ENCODE measurements at regions not wholly inside any gene's neighbourhood (a gene's known extent, or its start where the extent isn't known, plus 50 kb on each side); places are given as distances from the start of the nearest gene placed in this dataset.

DNA sequence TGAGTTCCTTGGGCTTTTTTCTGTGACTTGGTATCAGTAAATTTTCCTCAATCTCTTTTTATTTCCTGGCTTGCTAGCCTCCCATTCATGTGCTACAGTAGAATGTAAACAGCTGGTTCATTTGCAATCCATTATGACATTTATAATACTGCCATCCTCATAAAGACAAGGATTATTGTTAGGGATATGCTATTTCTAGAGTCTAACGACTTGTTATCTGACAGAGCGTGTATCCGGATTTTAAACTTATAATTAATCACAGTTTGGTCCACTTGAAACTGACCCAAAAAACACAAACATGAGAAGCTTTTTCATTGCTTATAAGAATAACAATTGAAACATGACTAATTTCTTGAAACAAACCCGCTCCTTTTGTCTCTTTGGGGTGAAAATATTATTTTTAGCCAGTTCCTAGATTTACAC, 585.8 kb downstream of the TLE4 start:
- DNase-seq (ENCODE audit: extremely low spot score in 2 of 2) = no peak
- Histone ChIP-seq H3K36me3 (no peaks in the 10 kb centered on the region), H3K27ac (no peak overlapping the region), H3K4me3 (no peak overlapping the region), H3K27me3 (no peaks in the 10 kb centered on the region), H3K4me1 (peaks cover 21% of the 10 kb centered on the region), H3K9me3 (no peaks in the 10 kb centered on the region)
- TF ChIP-seq POLR2A (IDR thresholded peaks at IDR 0.05) = no peak
- TF ChIP-seq, protein P1, sequence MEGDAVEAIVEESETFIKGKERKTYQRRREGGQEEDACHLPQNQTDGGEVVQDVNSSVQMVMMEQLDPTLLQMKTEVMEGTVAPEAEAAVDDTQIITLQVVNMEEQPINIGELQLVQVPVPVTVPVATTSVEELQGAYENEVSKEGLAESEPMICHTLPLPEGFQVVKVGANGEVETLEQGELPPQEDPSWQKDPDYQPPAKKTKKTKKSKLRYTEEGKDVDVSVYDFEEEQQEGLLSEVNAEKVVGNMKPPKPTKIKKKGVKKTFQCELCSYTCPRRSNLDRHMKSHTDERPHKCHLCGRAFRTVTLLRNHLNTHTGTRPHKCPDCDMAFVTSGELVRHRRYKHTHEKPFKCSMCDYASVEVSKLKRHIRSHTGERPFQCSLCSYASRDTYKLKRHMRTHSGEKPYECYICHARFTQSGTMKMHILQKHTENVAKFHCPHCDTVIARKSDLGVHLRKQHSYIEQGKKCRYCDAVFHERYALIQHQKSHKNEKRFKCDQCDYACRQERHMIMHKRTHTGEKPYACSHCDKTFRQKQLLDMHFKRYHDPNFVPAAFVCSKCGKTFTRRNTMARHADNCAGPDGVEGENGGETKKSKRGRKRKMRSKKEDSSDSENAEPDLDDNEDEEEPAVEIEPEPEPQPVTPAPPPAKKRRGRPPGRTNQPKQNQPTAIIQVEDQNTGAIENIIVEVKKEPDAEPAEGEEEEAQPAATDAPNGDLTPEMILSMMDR (IDR thresholded peaks at IDR 0.05) = no peak
- TF ChIP-seq POLR2AphosphoS5 (IDR thresholded peaks at IDR 0.05; ENCODE audit: insufficient read depth in 1 of 2, low read depth in 1 of 2) = no peak
- intact Hi-C loops (cut with DNase I) = no loop called here

DNA sequence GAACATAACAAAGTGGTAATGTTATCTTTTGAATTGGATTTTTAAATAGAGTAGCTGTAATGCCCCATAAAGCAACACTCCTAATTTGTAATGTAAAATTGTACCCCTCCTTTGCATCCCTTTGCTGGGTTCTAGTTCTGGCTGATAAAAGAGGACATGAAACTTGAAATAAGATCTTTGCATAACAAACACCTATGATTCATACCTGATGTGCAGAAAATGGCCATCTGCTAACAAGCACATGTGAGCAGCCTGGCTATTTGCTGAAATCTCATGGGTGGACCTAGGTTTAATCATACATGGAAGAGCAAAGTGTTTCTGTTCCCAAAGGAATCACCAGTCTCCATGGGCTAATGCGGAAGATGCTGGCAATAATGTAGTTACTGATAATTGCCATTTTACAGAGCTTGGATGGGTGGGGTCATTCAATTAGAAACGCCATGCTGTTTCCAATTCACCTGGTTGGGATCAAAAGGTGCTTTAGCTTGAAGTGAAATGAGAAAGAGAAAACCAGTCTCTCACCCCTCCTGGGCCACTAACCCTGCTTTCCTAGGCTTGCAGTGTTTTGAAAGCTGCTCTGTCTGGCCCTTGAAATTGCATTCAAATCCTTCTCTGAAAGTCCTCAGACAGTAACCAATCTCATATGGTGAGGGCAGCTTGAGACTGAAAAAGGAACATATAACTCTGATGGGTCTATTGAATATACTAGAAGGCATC, 585.1 kb downstream of the TLE4 start:
- intact Hi-C loops (cut with DNase I) = no loop called here

DNA sequence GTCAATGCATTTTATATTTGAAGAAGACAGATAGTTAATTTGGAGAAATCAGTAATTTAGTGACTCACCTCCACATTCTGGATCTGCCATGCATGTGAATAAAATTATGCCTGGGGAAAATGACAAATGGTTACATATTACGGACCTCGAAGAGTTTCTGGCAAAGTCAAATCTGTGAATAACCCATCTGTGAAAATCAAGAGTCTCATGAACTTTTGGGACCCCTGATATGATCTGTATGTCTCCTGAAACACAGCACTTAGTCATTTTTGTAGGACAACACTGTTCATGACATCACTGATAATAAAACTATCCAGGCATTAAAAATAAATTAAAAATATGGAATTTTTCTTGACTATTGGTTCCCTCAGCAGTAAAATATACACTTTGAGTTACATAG, 584.5 kb downstream of the TLE4 start:
- no peak overlapping the region for H3K27ac ChIP-seq
- intact Hi-C loops (cut with DNase I) = no loop called here
- TF ChIP-seq POLR2A (IDR thresholded peaks at IDR 0.05) (no peak), POLR2AphosphoS5 (IDR thresholded peaks at IDR 0.05; ENCODE audit: insufficient read depth in 1 of 2, low read depth in 1 of 2) (no peak)
- TF ChIP-seq, protein P1 (IDR thresholded peaks at IDR 0.05) = no peak
- H3K9me3 ChIP-seq = no peaks in the 10 kb centered on the region
- peaks cover 21% of the 10 kb centered on the region for H3K4me1 ChIP-seq
- no peak overlapping the region for H3K4me3 ChIP-seq
- DNase-seq (ENCODE audit: extremely low spot score in 2 of 2) = no peak
- no peaks in the 10 kb centered on the region for H3K36me3 ChIP-seq
- no peaks in the 10 kb centered on the region for H3K27me3 ChIP-seq

More for the DNA sequence above, 585.1 kb downstream of the TLE4 start:
- no peak overlapping the region for H3K27ac ChIP-seq
- peaks cover 21% of the 10 kb centered on the region for H3K4me1 ChIP-seq
- H3K36me3 ChIP-seq = no peaks in the 10 kb centered on the region
- no peaks in the 10 kb centered on the region for H3K27me3 ChIP-seq
- no peak for DNase-seq (ENCODE audit: extremely low spot score in 2 of 2)
- H3K4me3 ChIP-seq = no peak overlapping the region
- no peak for TF ChIP-seq POLR2A (IDR thresholded peaks at IDR 0.05)
- TF ChIP-seq POLR2AphosphoS5 (IDR thresholded peaks at IDR 0.05; ENCODE audit: insufficient read depth in 1 of 2, low read depth in 1 of 2) = no peak
- TF ChIP-seq, protein P1 (IDR thresholded peaks at IDR 0.05) = no peak
- no peaks in the 10 kb centered on the region for H3K9me3 ChIP-seq

GRCh38 chr9:80147866-80148265, 576.1 kb downstream of the TLE4 start:
- no peak for DNase-seq (ENCODE audit: extremely low spot score in 2 of 2)
- Histone ChIP-seq H3K27ac (no peak overlapping the region), H3K9me3 (no peaks in the 10 kb centered on the region), H3K27me3 (no peaks in the 10 kb centered on the region), H3K4me3 (no peak overlapping the region), H3K36me3 (no peaks in the 10 kb centered on the region), H3K4me1 (no peaks in the 10 kb centered on the region)
- intact Hi-C loops (cut with DNase I) = no loop called here
- TF ChIP-seq, protein P1 (IDR thresholded peaks at IDR 0.05) = no peak
- TF ChIP-seq POLR2AphosphoS5 (IDR thresholded peaks at IDR 0.05; ENCODE audit: insufficient read depth in 1 of 2, low read depth in 1 of 2) = no peak
- no peak for TF ChIP-seq POLR2A (IDR thresholded peaks at IDR 0.05)

DNA sequence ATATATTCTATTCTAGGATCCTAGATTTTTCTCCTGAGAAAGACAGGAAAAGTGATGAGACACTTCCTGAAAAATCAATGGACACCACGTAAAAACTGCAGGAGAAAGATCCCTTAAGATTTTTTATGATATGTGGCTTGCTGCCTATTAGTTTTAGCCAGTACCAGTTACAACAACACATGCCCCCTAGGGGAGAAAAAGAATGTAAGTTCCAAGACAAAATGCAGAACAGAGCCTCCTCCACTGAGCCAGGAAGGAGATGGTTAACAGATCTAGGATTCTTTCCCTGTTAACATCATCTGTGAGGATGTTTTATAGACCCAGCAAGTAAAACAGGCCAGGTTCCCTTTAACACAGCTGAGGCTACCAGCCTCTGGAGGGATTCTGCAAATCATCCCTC, 574.7 kb downstream of the TLE4 start:
- intact Hi-C loops (cut with DNase I) = no loop called here
- Histone ChIP-seq H3K9me3 (no peaks in the 10 kb centered on the region), H3K4me1 (no peaks in the 10 kb centered on the region), H3K4me3 (no peak overlapping the region), H3K27me3 (no peaks in the 10 kb centered on the region), H3K27ac (no peak overlapping the region), H3K36me3 (no peaks in the 10 kb centered on the region)
- TF ChIP-seq POLR2AphosphoS5 (IDR thresholded peaks at IDR 0.05; ENCODE audit: insufficient read depth in 1 of 2, low read depth in 1 of 2) (no peak), POLR2A (IDR thresholded peaks at IDR 0.05) (no peak)
- TF ChIP-seq, protein P1 (IDR thresholded peaks at IDR 0.05) = no peak
- no peak for DNase-seq (ENCODE audit: extremely low spot score in 2 of 2)

All from vagina (tissue), 2 donors.